ENCODE measurements at regions not wholly inside any gene's neighbourhood (a gene's known extent, or its start where the extent isn't known, plus 50 kb on each side); places are given as distances from the start of the nearest gene placed in this dataset.

DNA sequence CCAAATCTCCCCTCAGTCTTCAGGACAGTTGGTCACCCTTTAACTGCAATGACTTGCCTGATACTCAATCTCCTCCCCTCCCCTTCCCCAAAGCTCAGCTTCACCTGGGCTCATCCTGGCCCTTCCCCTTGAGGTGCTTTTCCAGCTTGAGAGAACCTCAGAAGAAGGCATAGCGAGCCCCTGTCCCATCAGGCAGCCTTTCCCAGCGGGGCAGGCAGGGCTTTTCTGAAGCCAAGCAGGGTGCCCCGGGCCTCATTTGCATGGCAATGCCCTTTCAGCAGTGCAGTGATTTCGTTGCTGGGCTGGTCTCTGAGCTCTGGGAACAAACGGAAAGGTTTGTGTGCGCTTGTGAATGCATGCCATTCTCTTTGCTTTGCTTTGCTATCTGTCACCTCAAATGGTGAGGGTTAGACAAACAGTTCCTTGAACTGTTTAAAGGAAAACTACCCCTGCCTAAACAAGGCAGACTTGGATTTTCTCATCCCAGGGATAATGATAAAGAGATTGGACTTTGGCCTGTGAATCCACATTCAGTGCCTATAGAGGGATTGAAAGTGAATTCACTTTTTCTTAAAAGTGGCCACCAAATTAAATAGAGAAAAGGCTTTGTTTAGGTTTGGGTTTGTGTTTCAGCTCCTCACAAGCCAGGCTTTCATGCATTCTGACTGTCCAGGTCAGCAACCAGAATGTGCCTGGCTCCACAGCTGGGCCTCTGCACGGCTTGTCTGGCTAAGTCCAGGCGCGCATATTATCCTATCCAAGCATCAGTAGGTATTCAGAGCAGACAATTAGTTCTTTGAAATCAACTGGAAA is 165.3 kb downstream of the ZNF608 start:
- H3K4me3 ChIP-seq = no peak overlapping the region
- peak overlapping the region; percentile 39 to 45 for H3K27ac ChIP-seq
- ATAC-seq (replicated peaks in 6 of 8) = peak in 5 of 8 experiments; percentile 64 to 85 (median 75)

GRCh38 chr5:124580512-124580911 is 165.9 kb downstream of the ZNF608 start:
- in situ Hi-C loops (cut with MboI; ENCODE audit: low pct_unique_long_range_greater_than_20kb in 2 of 9, low sequenced_read_pairs in 9 of 9, unreplicated experiment in 9 of 9) = no loop called here
- peaks cover 50 to 55% of the 10 kb centered on the region in 2 donors for H3K4me1 ChIP-seq (replicated peaks in 1 of 2)
- ATAC-seq (replicated peaks in 6 of 8) = no peak
- H3K27ac ChIP-seq = peak overlapping the region in 1 of 2 donors; percentile 45
- no peak overlapping the region for H3K4me3 ChIP-seq
- 0 to 100% (median 84%) methylated on average over 1 to 4 of the region's 6 CpGs; no CpG with 5 or more reads in 3 of the 10 experiments for WGBS, 10 experiments

More for the DNA sequence above, 165.3 kb downstream of the ZNF608 start:
- H3K4me1 ChIP-seq (replicated peaks in 1 of 2) = peaks cover 44 to 49% of the 10 kb centered on the region in 2 donors
- 0 to 100% (median 15%) methylated on average over 1 to 6 of the region's 9 CpGs; no CpG with 5 or more reads in 2 of the 10 experiments for WGBS, 10 experiments
- in situ Hi-C loops (cut with MboI; ENCODE audit: low pct_unique_long_range_greater_than_20kb in 2 of 9, low sequenced_read_pairs in 9 of 9, unreplicated experiment in 9 of 9) = no loop called here

DNA sequence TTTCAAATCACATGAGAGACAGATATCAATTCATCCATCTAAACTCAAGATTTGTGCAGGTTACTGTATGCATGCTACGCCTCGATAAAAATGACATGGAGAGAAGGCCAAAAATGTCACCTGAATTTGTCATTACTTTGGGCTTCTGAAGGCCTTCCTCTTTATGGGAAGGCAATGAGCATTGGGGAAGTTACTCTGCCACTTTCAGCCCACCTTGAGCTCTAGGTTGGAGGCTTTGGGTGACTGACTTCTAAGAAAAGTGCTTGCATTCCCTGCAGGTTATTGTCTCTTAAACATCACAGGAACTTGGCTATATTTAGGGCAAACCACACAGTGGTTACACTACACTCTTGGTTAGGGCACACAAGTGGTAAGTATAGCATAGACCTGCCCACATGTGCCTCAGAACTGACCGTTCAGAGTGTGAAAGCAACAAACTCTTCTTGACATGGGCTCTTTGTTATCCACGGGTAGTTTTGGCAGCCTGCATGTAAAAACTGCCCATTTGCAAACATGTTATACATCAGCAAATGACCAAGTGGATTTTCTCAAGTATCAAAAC is 169.5 kb downstream of the ZNF608 start:
- 13 to 93% (median 74%) methylated on average over 1 to 4 of the region's 4 CpGs; no CpG with 5 or more reads in 1 of the 10 experiments for WGBS, 10 experiments
- in situ Hi-C loops (cut with MboI; ENCODE audit: low pct_unique_long_range_greater_than_20kb in 2 of 9, low sequenced_read_pairs in 9 of 9, unreplicated experiment in 9 of 9) = no loop called here
- ATAC-seq (replicated peaks in 6 of 8) = no peak
- no peak overlapping the region for H3K27ac ChIP-seq
- H3K4me1 ChIP-seq (replicated peaks in 1 of 2) = peaks cover 51 to 57% of the 10 kb centered on the region in 2 donors
- H3K4me3 ChIP-seq = no peak overlapping the region

GRCh38 chr5:124575725-124576124 is 170.7 kb downstream of the ZNF608 start:
- no peak overlapping the region for H3K4me3 ChIP-seq
- WGBS, 10 experiments = 25 to 83% (median 48%) methylated on average over 1 to 7 of the region's 7 CpGs
- ATAC-seq (replicated peaks in 6 of 8) = no peak
- peaks cover 41 to 48% of the 10 kb centered on the region in 2 donors for H3K4me1 ChIP-seq (replicated peaks in 1 of 2)
- no peak overlapping the region for H3K27ac ChIP-seq
- in situ Hi-C loops (cut with MboI; ENCODE audit: low pct_unique_long_range_greater_than_20kb in 2 of 9, low sequenced_read_pairs in 9 of 9, unreplicated experiment in 9 of 9) = no loop called here

GRCh38 chr5:124574521-124575436 is 171.7 kb downstream of the ZNF608 start:
- H3K4me3 ChIP-seq = no peak overlapping the region
- ATAC-seq (replicated peaks in 6 of 8) = peak in 5 of 8 experiments; percentile 57 to 77 (median 66)
- 7 to 100% (median 61%) methylated on average over 1 to 7 of the region's 7 CpGs for WGBS, 10 experiments
- H3K4me1 ChIP-seq (replicated peaks in 1 of 2) = peaks cover 47 to 54% of the 10 kb centered on the region in 2 donors
- in situ Hi-C loops (cut with MboI; ENCODE audit: low pct_unique_long_range_greater_than_20kb in 2 of 9, low sequenced_read_pairs in 9 of 9, unreplicated experiment in 9 of 9) = no loop called here
- H3K27ac ChIP-seq = peak overlapping the region; percentile 31 to 53

GRCh38 chr5:124572971-124573370 is 173.5 kb downstream of the ZNF608 start:
- no peak overlapping the region for H3K27ac ChIP-seq
- no peak overlapping the region for H3K4me3 ChIP-seq
- no peak for ATAC-seq (replicated peaks in 6 of 8)
- 44 to 90% (median 83%) methylated on average over 1 to 5 of the region's 5 CpGs; no CpG with 5 or more reads in 3 of the 10 experiments for WGBS, 10 experiments
- peaks cover 53 to 60% of the 10 kb centered on the region in 2 donors for H3K4me1 ChIP-seq (replicated peaks in 1 of 2)
- in situ Hi-C loops (cut with MboI; ENCODE audit: low pct_unique_long_range_greater_than_20kb in 2 of 9, low sequenced_read_pairs in 9 of 9, unreplicated experiment in 9 of 9) = no loop called here

DNA sequence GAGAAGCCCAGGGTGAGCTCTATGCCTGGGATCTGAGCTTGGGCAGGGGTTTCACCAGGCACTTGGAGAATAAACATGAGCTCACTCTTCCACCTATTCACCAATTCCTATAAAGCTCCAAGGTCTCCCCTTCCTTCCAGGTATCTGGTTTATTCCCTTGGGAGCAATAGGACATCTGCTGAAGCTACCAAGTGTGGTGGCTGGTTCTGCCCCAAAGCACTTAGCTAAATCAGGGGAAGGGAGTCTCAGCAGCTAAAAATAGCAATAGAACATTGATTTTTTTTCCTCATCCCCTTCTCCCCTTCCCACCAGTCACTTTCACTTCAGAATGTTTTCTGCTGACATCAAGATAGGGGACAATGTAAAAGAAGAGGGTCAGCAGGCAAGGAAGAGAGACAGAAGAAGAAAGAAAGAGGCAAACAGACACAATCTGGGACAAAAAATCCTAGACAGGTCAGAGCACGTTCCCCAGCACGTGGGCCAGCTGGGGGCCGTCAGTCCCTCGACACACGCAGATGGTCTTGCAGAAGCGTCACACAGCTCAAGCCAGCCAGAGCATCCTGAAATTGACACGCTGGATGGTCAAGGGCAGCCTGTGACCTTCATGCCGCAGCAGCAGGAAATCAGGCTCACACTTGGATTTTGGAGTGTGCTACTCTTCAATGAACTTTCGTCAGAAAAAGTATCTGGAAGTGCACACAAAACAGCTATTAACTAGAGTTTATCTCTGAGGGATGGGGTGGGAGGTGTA is 176.0 kb downstream of the ZNF608 start:
- H3K4me1 ChIP-seq (replicated peaks in 1 of 2) = peaks cover 42% of the 10 kb centered on the region in 2 donors
- no peak overlapping the region for H3K27ac ChIP-seq
- H3K4me3 ChIP-seq = no peak overlapping the region
- 50 to 89% (median 83%) methylated on average over 1 to 9 of the region's 9 CpGs; no CpG with 5 or more reads in 1 of the 10 experiments for WGBS, 10 experiments
- in situ Hi-C loops (cut with MboI; ENCODE audit: low pct_unique_long_range_greater_than_20kb in 2 of 9, low sequenced_read_pairs in 9 of 9, unreplicated experiment in 9 of 9) = no loop called here
- peak in 4 of 8 experiments; percentile 18 to 50 (median 30) for ATAC-seq (replicated peaks in 6 of 8)

GRCh38 chr5:124566875-124567450 is 179.5 kb downstream of the ZNF608 start:
- Histone ChIP-seq H3K4me3 (no peak overlapping the region), H3K4me1 (replicated peaks in 1 of 2) (peaks cover 16 to 18% of the 10 kb centered on the region in 2 donors), H3K27ac (no peak overlapping the region)
- 33 to 100% (median 91%) methylated on average over 1 to 6 of the region's 7 CpGs; no CpG with 5 or more reads in 1 of the 10 experiments for WGBS, 10 experiments
- in situ Hi-C loops (cut with MboI; ENCODE audit: low pct_unique_long_range_greater_than_20kb in 2 of 9, low sequenced_read_pairs in 9 of 9, unreplicated experiment in 9 of 9) = no loop called here
- no peak for ATAC-seq (replicated peaks in 6 of 8)

DNA sequence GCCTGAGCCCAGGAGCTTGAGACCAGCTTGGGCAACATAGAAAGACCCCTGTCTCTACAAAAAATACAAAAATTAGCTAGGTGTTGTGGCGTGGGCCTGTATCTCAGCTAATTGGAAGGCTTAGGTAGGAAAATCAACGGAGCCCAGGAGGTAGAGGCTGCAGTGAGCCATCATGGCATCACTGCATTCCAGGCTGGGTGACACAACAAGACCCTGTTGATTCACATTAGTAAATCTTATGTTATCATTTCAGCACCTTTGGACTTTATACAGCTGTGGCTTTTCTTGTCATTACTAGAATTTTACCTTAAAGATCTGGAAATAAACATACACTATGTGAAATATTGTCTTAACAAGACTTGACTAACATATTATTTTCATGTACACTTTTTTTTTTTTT is 185.0 kb downstream of the ZNF608 start:
- no peak overlapping the region for H3K27ac ChIP-seq

GRCh38 chr5:124560370-124560769 is 186.1 kb downstream of the ZNF608 start:
- H3K27ac ChIP-seq = no peak overlapping the region
- 38 to 100% (median 84%) methylated on average over 1 to 3 of the region's 3 CpGs for WGBS, 10 experiments
- no peak for ATAC-seq (replicated peaks in 6 of 8)
- in situ Hi-C loops (cut with MboI; ENCODE audit: low pct_unique_long_range_greater_than_20kb in 2 of 9, low sequenced_read_pairs in 9 of 9, unreplicated experiment in 9 of 9) = no loop called here
- H3K4me1 ChIP-seq (replicated peaks in 1 of 2) = peaks cover 0 to under 1% of the 10 kb centered on the region in 2 donors
- H3K4me3 ChIP-seq = no peak overlapping the region

More for the DNA sequence above, 185.0 kb downstream of the ZNF608 start:
- Histone ChIP-seq H3K4me3 (no peak overlapping the region), H3K4me1 (replicated peaks in 1 of 2) (peaks cover 0 to 3% of the 10 kb centered on the region in 2 donors)
- in situ Hi-C loops (cut with MboI; ENCODE audit: low pct_unique_long_range_greater_than_20kb in 2 of 9, low sequenced_read_pairs in 9 of 9, unreplicated experiment in 9 of 9) = no loop called here
- 57 to 100% (median 92%) methylated on average over 1 to 2 of the region's 2 CpGs; no CpG with 5 or more reads in 2 of the 10 experiments for WGBS, 10 experiments
- ATAC-seq (replicated peaks in 6 of 8) = no peak

DNA sequence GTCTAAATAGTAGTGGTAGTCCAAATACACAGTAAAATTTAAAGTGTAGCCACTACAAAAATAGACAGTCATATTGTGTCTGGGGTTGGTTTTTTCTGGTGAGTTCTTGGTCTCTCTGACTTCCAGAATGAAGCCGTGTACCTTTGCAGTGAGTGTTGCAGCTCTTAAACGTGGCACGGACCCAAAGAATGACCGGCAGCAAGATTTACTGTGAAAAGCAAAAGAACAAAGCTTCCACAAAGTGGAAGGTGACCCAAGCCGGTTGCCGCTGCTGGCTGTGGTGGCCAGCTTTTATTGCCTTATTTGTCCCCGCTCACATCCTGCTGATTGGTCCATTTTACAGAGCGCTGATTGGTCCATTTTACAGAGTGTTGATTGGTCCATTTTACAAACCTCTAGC is 188.7 kb downstream of the ZNF608 start:
- Histone ChIP-seq H3K27ac (no peak overlapping the region), H3K4me1 (replicated peaks in 1 of 2) (peaks cover 9 to 14% of the 10 kb centered on the region in 2 donors), H3K4me3 (no peak overlapping the region)
- in situ Hi-C loops (cut with MboI; ENCODE audit: low pct_unique_long_range_greater_than_20kb in 2 of 9, low sequenced_read_pairs in 9 of 9, unreplicated experiment in 9 of 9) = no loop called here
- WGBS, 10 experiments = 80 to 100% (median 100%) methylated on average over 1 to 8 of the region's 8 CpGs; no CpG with 5 or more reads in 1 of the 10 experiments
- ATAC-seq (replicated peaks in 6 of 8) = no peak

All from motor neuron (in vitro differentiated cells).